ENCODE measurements at regions not wholly inside any gene's neighbourhood (a gene's known extent, or its start where the extent isn't known, plus 50 kb on each side); places are given as distances from the start of the nearest gene placed in this dataset.

DNA sequence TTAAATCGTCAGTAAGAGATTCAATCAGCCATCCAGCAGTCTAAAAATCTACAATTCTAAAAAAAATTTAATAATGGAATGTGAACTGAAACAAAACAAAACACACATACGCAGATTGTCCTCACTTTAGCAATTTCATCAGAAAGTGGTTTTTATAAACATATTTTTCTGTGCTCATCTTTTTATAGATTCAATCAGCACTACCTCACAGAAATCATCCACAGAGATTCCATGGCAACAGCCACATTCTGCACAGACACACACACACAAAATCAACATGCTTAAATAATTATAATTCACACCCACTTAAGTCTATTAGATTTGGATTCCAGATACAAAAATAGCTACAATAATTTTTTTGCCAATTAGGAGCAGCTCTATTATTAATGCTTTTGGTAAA is 149.0 kb upstream of the KCNIP4 start:
- DNase-seq, result no peak

DNA sequence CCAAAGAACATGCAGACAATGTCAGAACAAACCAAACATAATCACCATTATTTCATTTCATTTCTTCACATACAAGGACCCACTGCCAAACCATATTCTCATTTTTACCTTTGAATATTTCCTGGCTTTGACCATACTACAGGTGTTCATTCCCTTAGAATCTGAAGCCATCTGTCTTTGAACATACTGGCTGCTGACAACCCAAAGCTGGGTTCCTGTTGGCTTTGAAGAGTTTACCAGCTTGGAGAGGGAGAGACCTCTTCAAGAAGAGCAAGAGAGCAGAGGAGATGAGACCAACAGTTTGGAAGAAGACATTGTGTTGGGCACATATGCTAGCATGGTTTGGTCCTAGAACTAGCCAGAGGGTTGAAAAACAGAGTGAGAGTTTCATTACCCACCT is 145.6 kb upstream of the KCNIP4 start:
- no peak for DNase-seq

DNA sequence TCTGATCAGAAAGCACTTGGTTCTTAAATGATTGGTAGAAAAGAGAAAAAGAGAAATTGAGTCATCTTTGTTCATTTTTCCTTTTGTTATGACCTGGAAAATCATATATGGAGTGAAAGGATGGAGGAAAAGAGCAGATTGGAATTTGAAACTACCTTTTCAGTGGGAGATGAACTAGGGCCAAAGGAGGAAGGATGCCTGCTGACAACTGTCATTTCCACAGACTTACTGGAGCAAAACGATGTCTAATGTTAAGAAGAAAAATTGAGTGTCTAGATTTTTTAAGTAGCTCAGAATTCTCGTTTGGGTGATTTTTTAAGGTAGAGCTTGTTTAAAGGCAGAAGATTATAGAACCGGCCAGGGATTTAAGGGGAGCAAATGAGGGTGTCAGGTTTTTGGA is 144.6 kb upstream of the KCNIP4 start:
- no peak for DNase-seq

DNA sequence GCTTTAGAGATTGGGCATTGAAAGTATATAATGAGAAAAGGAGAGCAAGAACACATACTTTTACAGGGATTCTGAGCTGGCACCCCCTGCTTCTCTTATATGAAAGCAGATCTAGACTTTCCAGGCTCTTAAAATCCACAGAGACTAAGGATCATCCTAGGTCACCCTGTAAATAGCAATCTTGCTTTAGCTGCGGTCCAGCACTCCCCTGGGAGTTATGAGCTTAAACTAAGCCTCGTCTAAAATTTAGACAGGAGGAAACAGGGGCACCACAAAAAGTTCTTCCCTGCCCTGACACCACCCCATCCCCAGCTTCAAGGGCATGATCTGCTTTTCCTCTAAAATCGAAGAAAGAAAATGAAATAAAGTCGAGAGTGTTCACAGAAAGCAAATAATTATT is 143.3 kb upstream of the KCNIP4 start:
- no peak for DNase-seq

DNA sequence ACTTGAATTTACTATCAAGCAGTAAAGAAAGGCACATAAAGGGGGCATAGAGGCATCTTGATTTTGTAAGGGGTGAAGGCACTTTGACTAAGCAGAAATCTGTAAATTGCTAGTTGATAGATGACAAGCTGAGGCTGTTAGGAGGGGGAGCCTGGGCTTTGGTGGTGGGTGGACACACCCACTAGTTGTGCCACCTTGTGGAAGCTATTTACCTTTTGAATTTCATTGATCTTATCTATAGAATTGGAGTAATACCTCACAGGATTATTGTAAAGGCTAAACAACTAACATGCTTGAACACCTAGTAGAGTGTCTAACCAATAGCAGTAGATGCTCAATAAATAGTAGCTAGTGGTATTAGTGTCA is 142.8 kb upstream of the KCNIP4 start:
- no peak for DNase-seq

DNA sequence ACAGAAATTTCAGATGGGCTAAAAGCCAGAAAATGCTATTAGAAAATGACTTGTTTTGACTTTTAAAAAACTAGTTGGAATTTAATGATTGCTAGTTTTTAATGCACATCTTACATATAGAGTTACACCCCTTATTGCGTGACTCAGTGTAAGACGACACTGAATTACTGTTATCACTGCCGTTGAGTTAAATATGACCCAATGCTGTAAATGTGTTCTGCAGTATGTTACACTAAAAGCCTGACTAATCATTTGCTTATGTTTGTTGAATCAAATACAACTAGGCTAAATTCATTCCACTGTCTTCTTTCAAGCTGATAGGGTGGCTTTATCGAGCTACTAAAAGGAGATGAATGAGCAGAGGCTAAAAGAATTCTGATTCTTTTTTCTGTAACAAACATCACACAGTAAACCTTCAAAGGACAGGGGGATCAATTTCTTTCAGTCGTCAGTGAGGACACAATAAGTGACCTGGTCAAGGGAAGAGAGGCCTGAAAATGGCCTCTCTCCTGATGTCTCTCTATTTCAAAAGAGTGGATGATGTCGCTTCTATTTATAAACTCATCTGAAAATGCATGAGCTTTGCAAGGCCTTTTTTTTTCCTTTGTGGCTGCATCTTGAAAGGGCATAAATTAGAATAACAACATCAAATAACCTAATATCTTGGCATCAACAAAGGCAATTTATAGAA is 142.2 kb upstream of the KCNIP4 start:
- DNase-seq, result no peak

DNA sequence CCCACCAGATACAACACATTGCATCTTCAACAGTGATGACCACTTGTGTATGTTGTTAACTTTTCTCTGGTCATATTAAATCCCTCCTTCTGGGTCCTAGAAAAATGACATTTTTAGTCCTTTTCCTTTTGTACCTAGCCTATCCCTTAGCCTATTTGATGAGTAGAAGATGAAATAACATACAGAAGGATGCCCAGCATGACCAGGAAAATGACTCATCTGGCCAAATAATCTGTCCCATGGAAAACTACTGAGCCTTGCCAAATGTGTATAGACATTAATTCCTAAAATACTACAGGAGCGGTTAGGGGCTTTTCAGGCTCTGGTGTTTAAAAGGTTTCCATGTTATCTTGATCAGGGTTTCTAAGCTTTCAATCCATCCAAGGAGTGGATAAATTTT is 129.0 kb upstream of the KCNIP4 start:
- DNase-seq, result no peak

DNA sequence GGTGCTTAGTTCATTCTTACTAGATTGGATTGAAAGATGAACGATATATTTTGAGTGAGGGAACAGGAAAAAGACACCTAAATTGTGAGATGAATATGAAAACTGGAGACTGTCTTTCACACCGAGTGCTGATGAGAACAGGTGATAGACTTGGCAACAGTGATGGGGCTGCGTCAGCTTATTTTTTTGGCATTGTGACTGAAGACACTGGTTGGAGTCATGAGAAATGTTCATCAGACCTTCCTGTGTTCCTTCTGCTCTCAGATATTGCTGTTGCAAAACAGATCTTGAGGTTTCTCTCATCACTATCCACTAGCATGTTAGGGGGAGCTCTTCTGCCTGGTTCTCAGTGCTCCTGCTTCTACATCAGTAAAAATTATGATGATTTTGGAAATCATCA is 124.2 kb upstream of the KCNIP4 start:
- DNase-seq, result no peak

DNA sequence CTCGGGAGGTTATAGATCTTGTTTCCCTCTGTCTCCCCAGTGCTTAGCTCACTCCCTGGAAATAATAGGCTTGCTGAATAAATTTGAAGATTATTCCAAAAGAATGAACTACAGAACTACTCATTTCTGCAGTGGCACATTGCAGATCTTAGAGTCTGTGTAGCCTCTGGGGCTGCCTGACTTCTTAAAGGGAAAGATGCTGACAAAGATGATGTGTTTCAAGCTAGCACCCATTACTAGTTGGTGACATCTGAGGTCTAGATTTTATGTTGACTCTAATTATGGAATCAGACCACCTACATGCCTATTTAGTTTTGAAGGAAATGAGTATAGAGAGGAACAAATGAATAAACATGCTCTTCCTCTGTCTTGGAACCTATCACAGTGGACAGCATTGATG is 123.7 kb upstream of the KCNIP4 start:
- no peak for DNase-seq

DNA sequence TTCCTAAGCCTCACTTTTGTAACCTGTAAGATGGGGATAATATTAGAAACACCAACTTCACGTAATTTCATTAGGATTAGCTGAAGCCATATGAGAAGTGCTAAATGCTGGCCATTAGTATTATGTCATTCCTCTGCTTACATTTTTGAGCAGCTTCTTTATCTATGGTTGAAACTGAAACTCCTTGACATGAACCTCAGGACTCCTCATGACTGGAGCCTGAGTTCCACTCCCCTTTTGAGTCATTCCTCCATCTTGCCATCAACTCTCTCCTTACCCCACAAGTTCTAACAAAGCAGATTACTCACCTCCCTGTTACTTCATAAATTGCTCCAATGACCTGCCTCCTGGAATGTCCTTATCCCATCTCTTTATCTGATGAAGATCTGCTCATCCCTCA is 123.2 kb upstream of the KCNIP4 start:
- DNase-seq, result no peak

DNA sequence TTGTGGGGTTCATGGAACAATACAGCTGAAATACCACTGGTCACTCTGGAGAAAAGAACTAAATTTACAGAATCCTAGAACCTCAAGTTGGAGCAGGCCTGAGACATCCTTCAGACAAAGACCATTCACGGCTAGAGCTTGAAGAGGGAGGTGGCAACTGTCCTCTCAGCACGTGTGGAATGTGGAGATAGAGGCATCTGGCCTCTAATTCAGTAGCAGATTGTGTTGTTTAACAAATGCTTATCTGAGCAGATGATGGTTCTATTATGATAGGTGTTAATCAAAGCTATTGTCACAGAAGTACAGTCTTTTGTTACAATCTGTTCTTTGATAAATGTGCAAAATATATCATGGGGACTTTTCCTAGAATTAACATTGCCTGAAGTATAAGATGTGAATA is 121.7 kb upstream of the KCNIP4 start:
- DNase-seq, result no peak

DNA sequence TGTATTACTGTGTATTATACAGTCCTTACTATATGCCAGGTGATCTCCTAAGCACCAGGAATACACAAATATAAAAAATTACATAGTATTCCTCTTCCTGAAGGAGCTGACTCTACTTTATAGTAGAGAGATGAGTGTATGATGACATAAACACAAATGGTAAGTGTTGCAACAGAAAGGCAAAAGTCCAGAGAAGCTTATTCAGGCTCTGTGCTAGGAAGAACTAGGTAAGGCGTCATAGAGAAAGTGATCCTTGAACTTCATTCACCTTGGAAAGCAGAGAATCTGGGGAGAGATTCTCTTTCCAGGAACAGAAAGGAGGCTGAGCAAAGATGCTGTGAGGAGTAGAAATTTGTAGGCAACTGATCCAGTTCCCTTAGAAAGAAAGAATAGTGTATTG is 115.0 kb upstream of the KCNIP4 start:
- DNase-seq, result no peak

DNA sequence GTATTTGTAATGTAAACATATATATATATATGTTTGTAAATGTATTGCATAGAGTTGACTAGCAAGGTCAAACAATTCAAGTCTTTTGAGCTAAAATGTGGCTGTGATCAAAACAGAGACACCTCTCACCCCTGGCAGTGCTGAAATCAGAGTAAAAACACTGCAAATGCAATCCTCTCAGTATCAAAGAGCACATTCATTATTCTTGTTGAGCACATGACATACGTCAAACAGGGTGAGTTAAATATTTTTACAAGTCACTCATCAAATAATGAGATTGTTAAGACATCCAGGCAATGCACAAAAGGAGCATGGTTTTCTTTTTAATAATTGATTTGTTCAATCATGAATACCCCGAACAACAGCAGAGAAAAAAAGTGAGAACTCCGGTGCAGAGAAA is 114.1 kb upstream of the KCNIP4 start:
- DNase-seq, result no peak

DNA sequence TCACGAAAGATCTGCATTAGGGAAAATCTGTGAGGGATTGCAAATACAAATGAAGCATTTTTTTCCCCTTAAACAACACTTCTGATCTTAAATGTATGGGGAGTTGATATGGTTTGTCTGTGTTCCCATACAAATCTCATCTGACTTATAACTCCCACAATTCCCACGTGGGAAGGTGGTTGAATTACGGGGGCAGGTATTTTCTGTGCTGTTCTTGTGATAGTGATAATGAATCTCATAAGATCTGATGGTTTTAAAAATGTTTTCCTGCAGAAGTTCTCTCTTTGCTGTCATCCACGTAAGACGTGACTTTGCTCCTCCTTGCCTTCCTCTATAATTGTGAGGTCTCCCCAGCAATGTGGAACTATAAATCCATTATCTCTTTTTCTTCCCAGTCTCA is 107.4 kb upstream of the KCNIP4 start:
- DNase-seq, result no peak

DNA sequence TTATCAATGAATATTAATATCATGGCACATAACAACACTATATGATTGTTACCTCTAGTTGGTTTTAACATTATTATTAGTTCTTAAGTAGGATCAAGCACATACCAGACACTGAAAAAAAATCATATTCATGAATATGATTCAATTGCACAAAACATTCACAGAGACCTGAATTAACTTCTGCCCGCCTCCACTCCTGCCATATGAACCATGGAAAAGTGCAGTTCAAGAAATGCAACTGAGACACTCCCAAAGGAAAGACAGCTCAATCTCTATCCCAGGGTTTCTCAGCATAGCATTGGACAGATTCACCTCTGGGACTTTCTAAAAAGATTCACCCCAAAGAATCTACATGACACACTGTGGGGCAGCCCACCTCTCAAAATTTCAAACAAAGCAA is 103.5 kb upstream of the KCNIP4 start:
- DNase-seq, result no peak

DNA sequence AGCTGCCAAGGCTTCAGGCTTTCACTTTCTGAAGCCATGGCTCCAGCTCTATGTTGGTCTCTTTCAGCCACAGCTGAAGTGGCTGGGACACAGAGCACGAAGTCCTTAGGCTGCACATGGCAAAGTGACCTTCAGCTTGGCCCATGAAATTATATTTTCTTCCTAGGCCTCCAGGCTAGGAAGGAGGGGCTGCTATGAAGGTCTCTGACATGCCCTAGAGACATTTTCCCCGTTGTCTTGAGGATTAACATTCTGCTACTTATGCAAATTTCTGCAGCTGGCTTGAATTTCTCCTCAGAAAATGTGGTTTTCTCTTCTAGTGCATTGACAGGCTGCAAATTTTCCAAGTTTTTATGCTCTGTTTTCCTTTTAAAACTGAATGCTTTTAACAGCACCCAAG is 99.8 kb upstream of the KCNIP4 start:
- no peak for DNase-seq

DNA sequence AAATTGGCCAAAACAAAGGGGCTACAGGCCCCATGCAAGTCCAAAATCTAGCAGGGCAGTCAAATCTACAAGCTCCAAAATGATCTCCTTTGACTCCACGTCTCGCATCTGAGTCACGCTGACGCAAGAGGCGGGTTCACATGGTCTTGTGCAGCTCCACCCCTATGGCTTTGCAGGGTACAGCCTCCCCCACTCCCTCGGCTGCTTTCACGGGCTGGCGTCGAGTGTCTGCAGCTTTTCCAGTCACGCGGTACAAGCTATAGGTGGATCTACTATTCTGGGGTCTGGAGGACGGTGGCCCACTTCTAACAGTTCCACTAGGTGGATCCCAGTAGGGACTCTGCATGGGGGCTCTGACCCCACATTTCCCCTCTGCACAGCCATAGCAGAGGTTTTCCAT is 99.2 kb upstream of the KCNIP4 start:
- no peak for DNase-seq

DNA sequence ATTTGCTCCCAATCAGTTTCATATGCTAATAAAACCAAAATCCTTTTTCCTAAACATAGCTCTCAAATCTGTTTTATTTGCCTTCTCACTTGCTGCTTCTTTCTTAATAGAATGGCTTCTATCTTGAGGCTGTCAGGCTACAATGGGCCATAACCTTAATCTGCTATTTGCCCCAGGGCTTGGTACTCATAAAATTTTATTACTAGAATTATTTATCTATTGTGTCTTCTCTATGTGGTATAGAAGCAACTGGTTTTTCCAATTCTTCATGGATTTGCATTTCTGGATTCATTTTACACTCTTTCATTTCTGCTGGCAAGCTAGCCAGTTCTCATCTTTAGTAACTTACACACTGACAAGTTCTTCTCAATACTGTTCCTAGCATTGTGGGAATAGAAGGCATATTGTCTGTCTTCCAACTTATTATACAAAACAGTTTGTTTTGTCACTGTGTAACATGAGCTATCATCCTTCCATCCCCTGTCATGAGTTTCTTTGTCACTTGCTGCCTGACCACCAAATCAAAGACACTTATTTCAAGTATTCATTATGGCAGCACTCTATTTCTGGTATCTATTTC is 96.6 kb upstream of the KCNIP4 start:
- DNase-seq, result no peak

DNA sequence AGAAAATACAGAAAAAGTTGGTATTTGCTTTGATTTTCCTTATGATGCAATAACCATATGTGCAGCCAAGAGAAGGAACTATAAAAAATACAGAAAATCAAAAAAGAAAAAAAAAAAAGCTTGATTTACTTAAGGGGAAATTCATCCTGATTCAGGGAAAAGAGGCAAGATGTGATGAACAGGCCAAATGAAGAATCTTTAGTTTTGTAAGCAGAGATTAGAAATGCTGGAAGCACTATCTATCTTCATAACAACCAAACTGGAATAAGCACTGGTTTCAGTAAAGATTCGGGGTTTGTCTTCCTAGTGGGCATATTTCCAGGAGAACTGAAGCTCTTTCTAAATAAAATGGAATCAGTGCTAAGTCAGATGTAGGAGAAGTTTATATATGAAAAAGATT is 82.9 kb upstream of the KCNIP4 start:
- no peak for DNase-seq

DNA sequence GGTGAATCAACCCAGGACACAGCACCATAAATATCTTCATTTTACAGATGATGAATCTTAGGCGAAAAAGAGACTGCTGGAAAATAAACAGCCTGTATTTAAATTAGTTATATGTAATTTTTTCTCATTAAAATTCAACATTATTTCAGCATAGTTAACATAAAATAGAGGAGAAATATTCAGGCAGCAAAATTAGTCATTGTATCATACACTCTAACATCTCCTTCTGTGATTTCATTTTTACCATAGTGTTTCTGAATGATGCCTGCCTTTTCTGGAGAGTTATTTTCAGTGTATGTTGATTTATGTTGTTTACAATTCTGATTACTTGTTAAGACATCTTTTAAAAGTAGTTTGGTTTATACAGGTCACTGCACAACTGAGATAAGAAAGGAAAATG is 82.3 kb upstream of the KCNIP4 start:
- no peak for DNase-seq

DNA sequence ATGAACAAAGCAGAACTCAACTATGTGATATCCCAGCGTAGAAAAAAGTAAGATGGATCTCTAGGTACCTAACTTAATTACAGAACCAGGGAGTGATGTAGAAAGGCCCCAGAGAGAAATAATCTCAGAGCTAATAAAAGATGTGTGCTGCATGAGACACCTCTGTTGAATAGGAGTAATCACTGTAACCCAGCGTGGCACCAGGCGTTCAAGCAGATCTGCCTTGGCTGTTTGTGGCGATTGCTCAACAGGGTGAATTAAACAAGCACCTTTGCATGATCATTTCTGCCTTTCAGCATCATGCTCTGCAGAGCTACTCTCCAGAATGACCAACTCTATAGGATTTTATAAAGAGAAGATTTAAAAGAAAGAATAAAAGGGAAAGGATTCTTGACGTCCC is 81.7 kb upstream of the KCNIP4 start:
- no peak for DNase-seq

DNA sequence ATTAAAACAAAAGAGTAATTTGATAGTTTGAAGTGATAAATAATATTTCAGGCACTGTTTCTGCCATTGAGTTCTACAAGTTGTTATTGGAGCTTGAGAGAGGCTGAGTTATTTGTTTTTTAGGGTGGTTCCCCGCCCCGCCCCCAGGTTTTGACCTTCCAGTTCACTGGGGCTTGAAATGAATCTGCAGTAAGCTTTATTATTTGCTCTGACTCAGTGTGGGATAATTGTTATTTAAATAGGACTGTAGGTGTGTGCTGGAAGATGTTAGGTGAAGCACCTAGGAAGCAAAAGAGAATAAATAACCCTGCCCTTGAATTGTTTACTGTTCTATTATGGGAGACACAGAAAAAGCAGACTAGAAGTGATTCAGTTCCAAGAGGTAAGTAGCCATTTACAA is 81.2 kb upstream of the KCNIP4 start:
- no peak for DNase-seq

DNA sequence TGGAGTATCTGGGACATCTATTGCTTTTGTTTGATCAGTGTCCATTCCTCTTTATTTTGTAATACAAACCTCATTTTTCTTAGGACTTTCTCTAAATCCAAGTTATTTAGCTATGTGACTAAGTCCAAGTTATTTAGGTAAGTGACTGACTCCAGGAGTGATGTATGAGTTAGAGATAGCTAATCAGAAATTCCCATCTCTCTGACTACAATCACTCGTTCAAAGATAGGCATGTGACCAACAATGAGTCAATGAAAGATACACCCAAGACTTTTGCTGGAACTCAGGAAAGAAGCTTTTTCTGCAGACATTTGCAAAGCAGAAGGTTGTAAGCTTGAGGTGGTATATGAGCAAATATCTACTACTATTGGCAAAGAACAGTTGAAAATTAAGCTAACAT is 72.5 kb upstream of the KCNIP4 start:
- DNase-seq, result no peak

DNA sequence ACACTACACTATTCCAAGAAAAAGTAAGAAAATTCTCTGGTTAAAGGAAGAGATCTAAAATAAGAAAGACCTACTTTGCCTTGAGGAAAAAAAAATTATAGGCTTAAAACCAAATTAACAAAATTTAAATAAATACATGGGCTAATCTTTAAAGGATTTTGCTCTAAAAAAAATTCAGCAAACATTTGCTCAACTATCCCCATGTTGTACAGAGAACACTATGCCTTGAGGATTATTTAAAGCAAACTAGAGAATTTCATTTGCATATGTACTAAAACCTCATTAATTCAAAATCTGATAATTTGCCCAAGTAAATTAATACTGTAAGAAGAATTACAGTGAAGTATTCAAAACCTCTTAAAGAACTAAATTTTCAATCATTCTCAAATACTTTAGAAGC is 71.6 kb upstream of the KCNIP4 start:
- no peak for DNase-seq

DNA sequence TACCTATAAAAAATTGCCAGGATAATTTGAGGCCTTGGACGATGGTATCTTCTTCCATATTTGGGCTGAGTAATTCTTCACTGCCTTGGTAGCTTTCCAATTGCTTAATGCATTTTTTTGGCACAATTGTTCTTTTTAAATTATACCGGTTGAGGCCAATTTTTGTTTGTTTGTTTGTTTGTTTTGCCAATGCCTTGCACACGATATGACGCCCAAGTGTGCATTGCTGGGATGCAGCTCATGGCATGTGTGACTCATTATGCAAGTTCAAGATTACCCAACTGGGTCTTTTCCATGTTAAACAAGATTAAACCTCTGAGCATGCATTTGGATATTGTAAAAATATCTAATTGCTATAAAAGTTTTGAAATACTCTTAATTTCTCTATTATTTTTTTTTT is 71.1 kb upstream of the KCNIP4 start:
- no peak for DNase-seq
